ENCODE measurements at regions not wholly inside any gene's neighbourhood (a gene's known extent, or its start where the extent isn't known, plus 50 kb on each side); places are given as distances from the start of the nearest gene placed in this dataset.
"Not testable (repeated sequence)": the region's sequence is repeated elsewhere in the genome, so short reads cannot be mapped to it uniquely, and the experiment has no call there.

- no peak overlapping the region for H3K4me3 Mint-ChIP-seq
- H3K4me3 ChIP-seq (ENCODE audit: control extremely low read depth in 1 of 5, extremely low read depth in 1 of 5, insufficient read depth in 1 of 5, low read depth in 2 of 5, low read length in 4 of 5) = no peak overlapping the region
- no peak overlapping the region for H3K9ac ChIP-seq (ENCODE audit: low read length)
- ChIA-PET CTCF (no interaction called here), POLR2A (no interaction called here)
- H3K4me1 Mint-ChIP-seq = no peaks in the 10 kb centered on the region
- intact Hi-C loops (cut with micrococcal nuclease) = no loop called here
- H2AFZ ChIP-seq (ENCODE audit: insufficient read depth, low read depth, low read length, poor library complexity, severe bottlenecking) = no peak overlapping the region
- H3K4me1 ChIP-seq (ENCODE audit: control insufficient read depth in 2 of 2, insufficient read depth in 2 of 2, low read length in 2 of 2) = no peaks in the 10 kb centered on the region
- no peaks in the 10 kb centered on the region for H4K20me1 ChIP-seq (ENCODE audit: control insufficient read depth, insufficient read depth, low read length, poor library complexity, severe bottlenecking)
- H3K27ac ChIP-seq (ENCODE audit: low read length in 2 of 2) = no peak overlapping the region
- WGBS (ENCODE audit: insufficient coverage) = no CpG with 5 or more reads among the region's 1 CpG
- no peak overlapping the region for H3K27ac Mint-ChIP-seq
- no peak overlapping the region for H3K4me2 ChIP-seq (replicated peaks; ENCODE audit: low read depth, low read length, poor library complexity, severe bottlenecking)
- H3K27me3 ChIP-seq (replicated peaks in 1 of 4; ENCODE audit: control extremely low read depth in 1 of 4, control insufficient read depth in 3 of 4, insufficient read depth in 4 of 4, low read length in 3 of 4) = peaks cover 0 to 5% (median 0%) of the 10 kb centered on the region in 4 experiments
- TF ChIP-seq CTCF (IDR thresholded peaks at IDR 0.05) = no peak
- H3K79me2 ChIP-seq (ENCODE audit: control insufficient read depth, insufficient read depth, low read length) = no peaks in the 10 kb centered on the region
- H3K27me3 Mint-ChIP-seq = peaks cover 9% of the 10 kb centered on the region
- no peaks in the 10 kb centered on the region for H3K36me3 ChIP-seq (replicated peaks in 1 of 2; ENCODE audit: control extremely low read depth in 1 of 2, control insufficient read depth in 1 of 2, extremely low read depth in 1 of 2, insufficient read depth in 2 of 2, low read length in 1 of 2)
- DNase-seq (no peak), ATAC-seq (ENCODE audit: low read depth) (no peak)
- no peaks in the 10 kb centered on the region for H3K9me3 ChIP-seq (ENCODE audit: control extremely low read depth in 1 of 3, control insufficient read depth in 2 of 3, insufficient read depth in 1 of 3, low read length in 2 of 3)
- H3K9me3 Mint-ChIP-seq (ENCODE audit: insufficient read depth) = peaks cover 5% of the 10 kb centered on the region
These were observed 127.2 kb downstream of the DHRS2 start for GRCh38 chr14:23763394-23763793.

- Mint-ChIP-seq H3K27me3 (peaks cover 3% of the 10 kb centered on the region), H3K4me3 (no peak overlapping the region), H3K4me1 (no peaks in the 10 kb centered on the region), H3K9me3 (ENCODE audit: insufficient read depth) (no peaks in the 10 kb centered on the region), H3K27ac (no peak overlapping the region)
- Histone ChIP-seq H2AFZ (ENCODE audit: insufficient read depth, low read depth, low read length, poor library complexity, severe bottlenecking) (no peak overlapping the region), H3K4me1 (ENCODE audit: control insufficient read depth in 2 of 2, insufficient read depth in 2 of 2, low read length in 2 of 2) (no peaks in the 10 kb centered on the region), H3K9me3 (ENCODE audit: control extremely low read depth in 1 of 3, control insufficient read depth in 2 of 3, insufficient read depth in 1 of 3, low read length in 2 of 3) (no peaks in the 10 kb centered on the region), H3K79me2 (ENCODE audit: control insufficient read depth, insufficient read depth, low read length) (no peaks in the 10 kb centered on the region), H3K27me3 (replicated peaks in 1 of 4; ENCODE audit: control extremely low read depth in 1 of 4, control insufficient read depth in 3 of 4, insufficient read depth in 4 of 4, low read length in 3 of 4) (peaks cover 0 to 5% (median 0%) of the 10 kb centered on the region in 4 experiments), H3K36me3 (replicated peaks in 1 of 2; ENCODE audit: control extremely low read depth in 1 of 2, control insufficient read depth in 1 of 2, extremely low read depth in 1 of 2, insufficient read depth in 2 of 2, low read length in 1 of 2) (no peaks in the 10 kb centered on the region), H4K20me1 (ENCODE audit: control insufficient read depth, insufficient read depth, low read length, poor library complexity, severe bottlenecking) (no peaks in the 10 kb centered on the region), H3K9ac (ENCODE audit: low read length) (no peak overlapping the region), H3K27ac (ENCODE audit: low read length in 2 of 2) (no peak overlapping the region), H3K4me3 (ENCODE audit: control extremely low read depth in 1 of 5, extremely low read depth in 1 of 5, insufficient read depth in 1 of 5, low read depth in 2 of 5, low read length in 4 of 5) (no peak overlapping the region), H3K4me2 (replicated peaks; ENCODE audit: low read depth, low read length, poor library complexity, severe bottlenecking) (no peak overlapping the region)
- ChIA-PET CTCF (no interaction called here), POLR2A (no interaction called here)
- ATAC-seq (ENCODE audit: low read depth) = no peak
- intact Hi-C loops (cut with micrococcal nuclease) = no loop called here
- DNase-seq = no peak
- TF ChIP-seq CTCF (IDR thresholded peaks at IDR 0.05) = no peak
- no peak for TF ChIP-seq EZH2 (IDR thresholded peaks at IDR 0.05; ENCODE audit: borderline replicate concordance, insufficient read depth, low read depth, low read length, poor library complexity, severe bottlenecking)
- no CpG with 5 or more reads among the region's 1 CpG for WGBS (ENCODE audit: insufficient coverage)
These were observed 130.7 kb downstream of the DHRS2 start for GRCh38 chr14:23766737-23767401.

- H3K9me3 Mint-ChIP-seq (ENCODE audit: insufficient read depth); H3K4me1 ChIP-seq (ENCODE audit: control insufficient read depth in 2 of 2, insufficient read depth in 2 of 2, low read length in 2 of 2); H3K4me1 Mint-ChIP-seq; H3K4me3 Mint-ChIP-seq; H3K4me2 ChIP-seq (replicated peaks; ENCODE audit: low read depth, low read length, poor library complexity, severe bottlenecking); H3K27ac Mint-ChIP-seq; H4K20me1 ChIP-seq (ENCODE audit: control insufficient read depth, insufficient read depth, low read length, poor library complexity, severe bottlenecking); POLR2A ChIA-PET; H3K9ac ChIP-seq (ENCODE audit: low read length); intact Hi-C loops (cut with micrococcal nuclease); DNase-seq; ATAC-seq (ENCODE audit: low read depth); CTCF ChIA-PET; H3K27ac ChIP-seq (ENCODE audit: low read length in 2 of 2); H3K9me3 ChIP-seq (ENCODE audit: control extremely low read depth in 1 of 3, control insufficient read depth in 2 of 3, insufficient read depth in 1 of 3, low read length in 2 of 3); H3K27me3 ChIP-seq (replicated peaks in 1 of 4; ENCODE audit: control extremely low read depth in 1 of 4, control insufficient read depth in 3 of 4, insufficient read depth in 4 of 4, low read length in 3 of 4); H3K79me2 ChIP-seq (ENCODE audit: control insufficient read depth, insufficient read depth, low read length); H2AFZ ChIP-seq (ENCODE audit: insufficient read depth, low read depth, low read length, poor library complexity, severe bottlenecking); H3K4me3 ChIP-seq (ENCODE audit: control extremely low read depth in 1 of 5, extremely low read depth in 1 of 5, insufficient read depth in 1 of 5, low read depth in 2 of 5, low read length in 4 of 5); H3K36me3 ChIP-seq (replicated peaks in 1 of 2; ENCODE audit: control extremely low read depth in 1 of 2, control insufficient read depth in 1 of 2, extremely low read depth in 1 of 2, insufficient read depth in 2 of 2, low read length in 1 of 2): not testable (repeated sequence)
- 89% methylated on average over 7 of the region's 9 CpGs for WGBS (ENCODE audit: insufficient coverage)
- peaks cover 14% of the 10 kb centered on the region for H3K27me3 Mint-ChIP-seq
These were observed 133.1 kb downstream of the DHRS2 start for GRCh38 chr14:23769221-23769728.

Data from B cell (primary cell).